Peyer's patch (tissue), 4 donors: ENCODE measurements at regions not wholly inside any gene's neighbourhood (a gene's known extent, or its start where the extent isn't known, plus 50 kb on each side); places are given as distances from the start of the nearest gene placed in this dataset.
"Not testable (repeated sequence)": the region's sequence is repeated elsewhere in the genome, so short reads cannot be mapped to it uniquely, and the experiment has no call there.

ENCODE experiments used
- DNase-seq, 3 donors: peaks; one replicate each; pipeline ENCODE4 v3.0.0-alpha.2; 2017 to 2019
- H3K27ac ChIP-seq, 4 donors: fragments of 200-600 bp; sonication (generic); one replicate each; pipeline ENCODE4 v1.5.1; 2016 to 2019
- H3K27me3 ChIP-seq, 2 donors: fragments of 200-600 bp; sonication (generic); one replicate each; pipeline ENCODE4 v1.5.1; 2019
- H3K36me3 ChIP-seq, 3 donors: fragments of 200-600 bp; sonication (generic); one replicate each; pipeline ENCODE4 v1.5.1; 2016 to 2019
- H3K4me1 ChIP-seq, 4 donors: fragments of 200-600 bp; sonication (generic); one replicate each; pipeline ENCODE4 v1.5.1; 2016 to 2019
- H3K4me3 ChIP-seq, 4 donors: fragments of 200-600 bp; sonication (generic); 1 replicate in 3 of 4; 2 replicates in 1 of 4; pipeline ENCODE4 v1.5.1; 2016 to 2019; ENCODE audit warnings: mild to moderate bottlenecking in 1 of 4
- H3K9me3 ChIP-seq, 4 donors: fragments of 200-600 bp; sonication (generic); one replicate each; pipeline ENCODE4 v1.5.1; 2016 to 2019; ENCODE audit warnings: mild to moderate bottlenecking in 1 of 4
- POLR2A ChIP-seq, 2 donors: fragments of 450-650 bp; IDR thresholded peaks; one replicate each; pipeline ENCODE4 v1.5.1; 2017; ENCODE audit warnings: antibody characterized with exemption in 2 of 2, mild to moderate bottlenecking in 2 of 2, moderate library complexity in 2 of 2
- TF ChIP-seq, protein P1 (sequence below), 6 experiments: fragments of 450-650 bp in 4 of 6; fragments of 200-600 bp in 2 of 6; sonication (generic) in 1 of 6; IDR thresholded peaks; one replicate each; pipeline ENCODE4 v1.5.1; 2017 to 2019; ENCODE audit warnings: antibody characterized with exemption in 6 of 6, mild to moderate bottlenecking in 3 of 6, moderate library complexity in 1 of 6

DNA sequence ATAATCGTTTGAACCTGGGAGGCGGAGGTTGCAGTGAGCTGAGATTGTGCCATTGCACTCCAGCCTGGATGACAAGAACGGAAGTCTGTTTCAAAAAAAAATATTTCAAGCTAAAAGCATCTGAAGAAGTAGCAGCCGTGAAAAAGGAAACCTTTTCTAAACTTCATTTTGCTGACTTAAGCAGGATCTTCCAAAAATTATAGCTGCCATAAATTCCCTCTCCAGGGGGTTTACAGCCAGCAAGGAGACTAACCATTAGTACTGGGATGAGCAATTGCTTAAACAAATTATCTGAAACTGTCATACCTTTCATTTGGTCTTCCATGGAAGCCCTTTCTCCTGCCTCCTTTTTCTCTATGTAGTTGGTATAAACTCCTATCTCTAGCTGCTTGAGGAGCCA lies 69.9 kb upstream of the TSC22D1 start:
- Histone ChIP-seq H3K9me3 (no peaks in the 10 kb centered on the region), H3K27me3 (no peaks in the 10 kb centered on the region), H3K4me3 (no peak overlapping the region), H3K27ac (no peak overlapping the region), H3K36me3 (no peaks in the 10 kb centered on the region), H3K4me1 (no peaks in the 10 kb centered on the region)
- DNase-seq = no peak
- TF ChIP-seq, protein P1, sequence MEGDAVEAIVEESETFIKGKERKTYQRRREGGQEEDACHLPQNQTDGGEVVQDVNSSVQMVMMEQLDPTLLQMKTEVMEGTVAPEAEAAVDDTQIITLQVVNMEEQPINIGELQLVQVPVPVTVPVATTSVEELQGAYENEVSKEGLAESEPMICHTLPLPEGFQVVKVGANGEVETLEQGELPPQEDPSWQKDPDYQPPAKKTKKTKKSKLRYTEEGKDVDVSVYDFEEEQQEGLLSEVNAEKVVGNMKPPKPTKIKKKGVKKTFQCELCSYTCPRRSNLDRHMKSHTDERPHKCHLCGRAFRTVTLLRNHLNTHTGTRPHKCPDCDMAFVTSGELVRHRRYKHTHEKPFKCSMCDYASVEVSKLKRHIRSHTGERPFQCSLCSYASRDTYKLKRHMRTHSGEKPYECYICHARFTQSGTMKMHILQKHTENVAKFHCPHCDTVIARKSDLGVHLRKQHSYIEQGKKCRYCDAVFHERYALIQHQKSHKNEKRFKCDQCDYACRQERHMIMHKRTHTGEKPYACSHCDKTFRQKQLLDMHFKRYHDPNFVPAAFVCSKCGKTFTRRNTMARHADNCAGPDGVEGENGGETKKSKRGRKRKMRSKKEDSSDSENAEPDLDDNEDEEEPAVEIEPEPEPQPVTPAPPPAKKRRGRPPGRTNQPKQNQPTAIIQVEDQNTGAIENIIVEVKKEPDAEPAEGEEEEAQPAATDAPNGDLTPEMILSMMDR (IDR thresholded peaks at IDR 0.05) = no peak
- TF ChIP-seq POLR2A (IDR thresholded peaks at IDR 0.05) = no peak

DNA sequence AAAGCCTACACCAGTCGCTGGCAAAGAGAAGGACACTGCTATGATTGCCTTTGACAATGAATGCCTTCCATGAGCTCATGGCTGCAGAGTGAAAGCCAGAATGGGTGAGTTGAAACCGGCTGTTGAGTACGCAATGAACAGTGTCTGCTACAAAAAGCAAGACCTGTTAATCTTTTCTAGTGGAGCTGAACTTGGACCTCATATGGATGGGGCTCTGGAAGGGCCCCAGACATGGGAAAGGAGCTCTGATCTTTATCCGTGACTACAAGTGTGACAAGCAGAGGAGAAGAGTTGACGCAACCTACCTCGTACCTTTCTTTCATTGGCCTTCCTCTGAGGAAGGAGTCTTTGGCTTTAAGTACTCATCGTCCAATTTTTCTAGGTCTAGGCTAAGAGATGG lies 67.1 kb upstream of the TSC22D1 start:
- TF ChIP-seq POLR2A (IDR thresholded peaks at IDR 0.05) = no peak
- TF ChIP-seq, protein P1 (IDR thresholded peaks at IDR 0.05) = no peak
- H3K4me1 ChIP-seq = no peaks in the 10 kb centered on the region
- H3K27ac ChIP-seq = no peak overlapping the region
- no peak overlapping the region for H3K4me3 ChIP-seq
- H3K36me3 ChIP-seq = no peaks in the 10 kb centered on the region
- DNase-seq = no peak
- H3K9me3 ChIP-seq = no peaks in the 10 kb centered on the region
- no peaks in the 10 kb centered on the region for H3K27me3 ChIP-seq

DNA sequence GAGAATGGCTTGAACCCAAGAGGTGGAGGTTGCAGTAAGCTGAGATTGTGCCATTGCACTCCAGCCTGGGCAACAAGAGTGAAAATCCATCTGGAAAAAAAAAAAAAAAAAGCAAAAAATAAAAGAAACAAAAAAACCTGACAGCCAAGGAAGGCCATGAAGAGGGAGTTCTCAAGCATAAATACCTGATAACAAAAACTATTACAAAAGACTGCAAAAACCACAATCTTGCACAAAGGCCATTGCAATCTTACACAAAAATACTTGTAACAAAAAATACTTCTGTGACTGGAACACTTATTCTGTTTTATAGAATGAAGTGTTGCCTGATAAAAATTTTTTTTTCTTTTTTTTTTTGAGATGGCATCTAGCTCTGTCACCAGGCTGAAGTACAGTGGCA lies 61.5 kb upstream of the TSC22D1 start:
- DNase-seq = no peak
- Histone ChIP-seq H3K27ac (no peak overlapping the region), H3K36me3 (no peaks in the 10 kb centered on the region), H3K4me1 (no peaks in the 10 kb centered on the region), H3K4me3 (no peak overlapping the region), H3K9me3 (no peaks in the 10 kb centered on the region), H3K27me3 (no peaks in the 10 kb centered on the region)
- no peak for TF ChIP-seq POLR2A (IDR thresholded peaks at IDR 0.05)
- TF ChIP-seq, protein P1 (IDR thresholded peaks at IDR 0.05) = no peak

DNA sequence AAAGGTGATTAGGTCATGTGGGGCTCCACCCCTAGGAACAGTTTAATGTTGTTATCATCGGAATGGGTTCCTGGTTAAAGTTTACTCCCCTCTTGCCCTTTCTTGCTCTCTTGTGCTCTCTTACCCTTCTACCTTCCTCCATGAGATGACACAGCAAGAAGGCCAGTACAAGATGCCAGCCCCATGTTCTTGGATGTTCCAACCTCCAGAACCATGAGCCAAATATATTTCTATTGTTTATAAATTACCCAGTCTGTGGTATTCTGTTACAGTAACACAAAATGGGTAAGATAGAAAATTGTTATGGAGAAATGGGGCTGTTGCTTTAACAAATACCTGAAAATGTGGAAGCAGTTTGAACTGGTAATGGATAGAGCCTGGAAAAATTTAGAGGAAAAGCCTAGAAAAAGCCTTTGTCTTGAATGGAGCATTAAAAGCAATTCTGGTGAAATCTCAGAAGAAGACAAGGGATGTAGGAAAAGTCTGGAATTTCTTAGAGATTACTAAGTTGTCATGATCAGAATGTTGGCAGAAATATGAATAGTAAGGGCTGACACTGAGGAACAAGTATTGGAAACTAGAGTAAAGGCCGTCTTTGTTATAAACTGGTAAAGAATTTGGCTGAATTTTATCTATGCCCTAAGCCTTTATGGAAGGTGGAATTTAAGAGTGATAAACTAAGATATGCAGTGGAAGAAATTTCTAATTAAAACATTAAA lies 53.5 kb upstream of the TSC22D1 start:
- Histone ChIP-seq H3K9me3 (no peaks in the 10 kb centered on the region), H3K4me1 (no peaks in the 10 kb centered on the region), H3K27ac (no peak overlapping the region), H3K27me3 (no peaks in the 10 kb centered on the region), H3K36me3 (no peaks in the 10 kb centered on the region), H3K4me3 (no peak overlapping the region)
- TF ChIP-seq, protein P1 (IDR thresholded peaks at IDR 0.05) = no peak
- TF ChIP-seq POLR2A (IDR thresholded peaks at IDR 0.05) = no peak
- no peak for DNase-seq

DNA sequence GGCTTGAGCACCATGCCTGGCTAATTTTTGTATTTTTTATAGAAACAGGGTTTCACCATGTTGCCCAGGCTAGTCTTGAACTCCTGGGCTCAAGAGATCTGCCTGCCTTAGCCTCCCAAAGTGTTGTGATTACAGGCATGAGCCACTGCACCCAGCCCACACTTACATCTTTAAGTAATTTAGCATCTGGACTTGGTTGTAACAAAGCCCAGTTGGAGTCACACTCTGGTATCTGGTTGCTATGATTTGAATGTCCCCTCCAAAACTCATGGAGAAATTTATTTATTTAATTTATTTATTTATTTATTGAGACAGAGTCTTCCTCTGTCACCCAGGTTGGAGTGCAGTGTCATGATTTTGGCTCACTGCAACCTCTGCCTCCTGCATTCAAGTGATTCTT lies 52.7 kb upstream of the TSC22D1 start:
- not testable (repeated sequence) for H3K9me3 ChIP-seq, H3K27me3 ChIP-seq, DNase-seq, H3K36me3 ChIP-seq, H3K4me1 ChIP-seq, H3K4me3 ChIP-seq, H3K27ac ChIP-seq

DNA sequence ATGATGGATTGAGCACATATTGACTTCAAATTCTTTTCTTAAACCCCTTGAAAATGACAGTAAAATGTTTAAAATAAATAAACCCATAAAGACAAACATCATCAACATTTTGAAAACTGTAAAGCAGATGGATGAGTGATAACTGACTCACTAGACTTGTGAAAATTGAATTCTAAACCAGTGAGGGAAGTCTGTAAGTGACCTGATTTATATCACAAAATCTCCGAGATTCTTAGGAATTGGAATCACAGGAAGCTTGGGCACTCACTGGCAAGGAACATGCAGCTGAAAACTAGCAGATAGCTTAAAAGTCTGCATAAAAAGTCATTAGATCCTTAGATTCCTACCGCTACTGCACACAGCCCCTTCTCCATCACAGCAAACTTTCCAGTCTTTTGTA lies 51.3 kb upstream of the TSC22D1 start:
- TF ChIP-seq, protein P1 (IDR thresholded peaks at IDR 0.05) = no peak
- TF ChIP-seq POLR2A (IDR thresholded peaks at IDR 0.05) = no peak
- H3K4me3 ChIP-seq = no peak overlapping the region
- H3K4me1 ChIP-seq = no peaks in the 10 kb centered on the region
- H3K9me3 ChIP-seq = no peaks in the 10 kb centered on the region
- H3K36me3 ChIP-seq = no peaks in the 10 kb centered on the region
- no peak overlapping the region for H3K27ac ChIP-seq
- DNase-seq = no peak
- no peaks in the 10 kb centered on the region for H3K27me3 ChIP-seq
